Superior temporal gyrus (tissue), 1 donor: ENCODE measurements at regions not wholly inside any gene's neighbourhood (a gene's known extent, or its start where the extent isn't known, plus 50 kb on each side); places are given as distances from the start of the nearest gene placed in this dataset.
A peak's percentile ranks its signal among the peaks of the same experiment; 100 is the strongest.
"Not testable (repeated sequence)": the region's sequence is repeated elsewhere in the genome, so short reads cannot be mapped to it uniquely, and the experiment has no call there.

Source experiments
- DNase-seq: peaks from one replicate; pipeline ENCODE4 v3.0.0-alpha.2; 2016; ENCODE audit errors: extremely low spot score

DNA sequence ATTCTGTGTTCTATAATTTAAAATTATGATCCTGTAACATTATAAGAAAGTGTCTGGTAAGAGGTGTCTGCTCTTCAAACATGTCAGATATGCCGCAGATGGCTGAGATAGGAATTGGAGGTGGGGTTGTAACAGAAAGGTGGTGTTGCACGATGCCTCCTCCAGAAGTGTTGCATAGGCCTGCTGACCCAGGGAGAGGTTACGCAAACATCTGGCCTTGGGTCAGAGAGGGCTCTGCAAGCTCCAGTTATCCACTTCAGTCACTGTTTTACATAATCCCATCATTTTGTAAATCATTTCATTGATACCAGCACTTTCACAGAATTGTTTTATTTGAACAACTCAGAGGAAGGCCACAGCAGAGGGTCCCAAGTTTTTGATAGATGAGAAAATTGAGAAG lies 256.5 kb downstream of the OSR1 start:
- no peak for DNase-seq

DNA sequence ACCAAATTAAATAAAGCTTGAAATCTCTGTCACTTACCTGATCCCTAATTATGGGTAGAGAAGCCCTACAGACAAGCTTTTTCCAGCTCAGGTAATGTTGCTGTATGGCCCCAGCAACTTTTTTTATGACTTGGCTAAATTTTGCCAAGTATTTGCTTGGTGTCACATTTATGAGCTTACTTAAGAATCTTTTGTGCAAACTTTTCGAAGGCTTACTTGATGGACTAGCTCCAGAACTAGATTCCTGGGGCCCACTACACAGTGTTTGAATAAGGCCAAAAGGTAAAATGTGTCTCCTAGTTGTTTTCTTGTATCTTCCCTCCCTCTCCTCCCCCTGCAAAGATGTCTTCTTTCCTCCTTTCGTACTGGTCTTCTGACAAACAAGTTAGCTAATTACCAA lies 257.9 kb downstream of the OSR1 start:
- DNase-seq, result no peak

DNA sequence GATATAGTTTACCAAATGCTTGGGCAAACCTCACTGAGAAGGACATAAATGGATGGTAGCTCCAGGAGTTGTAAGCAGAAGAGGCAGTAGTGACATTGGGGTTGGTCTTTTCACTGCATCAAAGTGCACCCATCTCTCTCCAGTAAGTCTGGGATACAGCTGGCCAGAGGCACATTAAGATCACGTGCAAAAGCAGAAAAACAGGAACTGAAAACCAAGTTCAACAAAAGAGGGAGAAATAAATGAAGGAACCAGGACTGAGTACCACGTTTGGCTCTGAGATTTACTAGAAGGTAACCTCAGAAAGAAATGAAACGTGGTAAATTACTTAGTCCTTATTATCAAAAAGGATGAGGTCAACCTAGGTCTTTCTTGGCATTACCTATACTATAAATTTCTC lies 259.2 kb downstream of the OSR1 start:
- no peak for DNase-seq

DNA sequence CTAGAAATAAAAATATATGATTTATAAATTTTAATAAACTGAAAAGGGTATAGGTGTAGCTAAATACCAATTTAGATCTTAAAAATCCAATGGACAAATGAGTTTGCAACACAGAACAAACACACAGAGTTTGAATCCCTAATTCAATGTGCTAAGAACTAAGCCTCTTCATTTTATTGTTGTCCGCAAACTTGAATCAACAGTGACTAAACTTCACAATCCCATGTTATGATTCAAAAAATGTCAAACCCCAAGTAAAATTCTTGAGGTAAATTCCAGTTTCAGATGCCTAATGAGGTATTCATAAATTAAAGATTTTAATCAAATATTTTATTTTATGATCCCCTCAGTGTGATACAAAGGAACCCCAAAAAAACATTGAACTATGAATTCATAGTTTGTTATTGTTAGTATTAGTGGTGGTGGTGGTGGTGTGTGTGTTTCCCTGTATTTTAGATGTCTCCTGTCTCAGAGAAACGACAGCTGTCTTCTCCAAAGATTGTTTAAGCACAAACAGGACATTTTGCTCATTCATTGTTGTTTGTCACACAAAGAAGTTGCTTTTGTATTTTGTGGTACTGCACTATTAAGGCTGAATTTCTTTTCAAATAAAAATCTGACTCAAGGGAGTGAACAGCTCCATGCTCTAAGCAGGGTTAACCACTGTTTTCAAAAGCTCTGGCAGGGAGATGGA lies 259.8 kb downstream of the OSR1 start:
- DNase-seq, result no peak

DNA sequence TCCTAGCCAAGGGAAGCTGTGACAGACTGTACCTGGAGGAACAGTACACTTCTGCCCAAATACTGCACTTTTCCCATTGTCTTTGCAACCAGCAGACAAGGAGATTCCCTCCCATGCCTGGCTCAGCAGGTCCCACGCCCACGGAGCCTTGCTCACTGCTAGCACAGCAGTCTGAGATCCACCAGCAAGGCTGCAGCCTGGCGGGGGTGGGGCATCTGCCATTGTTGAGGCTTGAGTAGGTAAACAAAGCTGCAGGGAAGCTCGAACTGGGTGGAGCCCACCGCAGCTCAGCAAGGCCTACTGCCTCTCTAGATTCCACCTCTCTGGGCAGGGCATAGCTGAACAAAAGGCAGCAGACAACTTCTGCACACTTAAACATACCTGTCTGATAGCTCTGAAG lies 268.9 kb downstream of the OSR1 start:
- not testable (repeated sequence) for DNase-seq

DNA sequence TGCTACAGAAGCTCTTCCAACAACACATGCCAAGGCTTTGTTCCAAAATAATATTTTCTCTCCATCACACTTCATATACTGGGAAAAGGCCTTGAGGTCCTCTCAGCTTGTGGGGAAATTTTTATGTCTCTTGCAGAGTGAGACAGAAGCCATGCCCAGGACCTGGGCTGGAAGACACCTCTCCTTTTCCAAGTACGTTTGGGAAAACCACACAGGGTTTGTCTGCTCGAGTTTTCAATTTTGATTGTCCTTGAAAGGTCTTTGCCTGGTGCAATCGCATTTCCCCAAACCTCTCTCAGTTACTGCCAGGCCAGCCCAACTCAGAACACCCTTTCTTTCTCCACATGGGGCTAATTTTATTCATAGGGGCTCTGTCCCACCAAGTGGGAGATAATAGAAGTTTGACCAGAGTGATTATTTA lies 272.2 kb downstream of the OSR1 start:
- DNase-seq, result no peak

DNA sequence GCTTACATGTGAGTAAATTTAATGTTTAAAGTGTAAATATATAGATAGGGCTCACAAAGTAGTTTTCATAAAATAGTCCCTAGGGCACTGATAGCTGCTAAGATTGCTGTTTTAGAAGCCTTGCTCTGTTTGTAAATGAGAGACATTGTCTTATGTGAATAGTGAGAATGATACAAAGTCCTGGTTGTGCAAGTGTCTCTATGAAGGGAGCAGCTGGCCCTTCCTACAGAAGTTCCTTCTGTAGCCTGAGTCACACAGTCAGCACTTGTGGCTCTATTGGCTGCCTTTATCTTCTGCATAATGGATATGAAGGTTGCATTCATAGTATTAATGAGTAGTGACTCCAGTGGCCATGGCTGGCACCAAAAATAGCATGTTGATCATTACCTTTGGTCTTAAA lies 279.7 kb downstream of the OSR1 start:
- peak; percentile 60 for DNase-seq

DNA sequence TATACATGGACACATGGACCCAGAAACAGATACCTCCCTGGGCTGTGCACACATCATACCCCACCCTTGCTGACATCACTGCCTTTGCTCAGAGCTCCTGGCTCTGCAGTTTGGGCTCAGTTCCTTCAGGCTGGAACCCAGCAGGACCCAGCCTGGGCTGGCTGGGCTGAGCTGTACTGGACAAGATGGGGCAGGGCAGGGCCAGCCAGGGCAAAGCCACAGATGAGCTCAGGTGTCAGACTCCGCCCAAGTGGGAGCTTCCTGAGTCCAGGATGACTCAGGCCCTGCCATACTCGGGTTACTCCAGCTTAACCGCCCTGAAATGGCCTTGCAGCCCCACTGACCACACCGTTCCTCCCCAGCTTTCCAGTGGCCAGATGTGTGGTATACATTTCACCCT lies 284.9 kb downstream of the OSR1 start:
- no peak for DNase-seq

DNA sequence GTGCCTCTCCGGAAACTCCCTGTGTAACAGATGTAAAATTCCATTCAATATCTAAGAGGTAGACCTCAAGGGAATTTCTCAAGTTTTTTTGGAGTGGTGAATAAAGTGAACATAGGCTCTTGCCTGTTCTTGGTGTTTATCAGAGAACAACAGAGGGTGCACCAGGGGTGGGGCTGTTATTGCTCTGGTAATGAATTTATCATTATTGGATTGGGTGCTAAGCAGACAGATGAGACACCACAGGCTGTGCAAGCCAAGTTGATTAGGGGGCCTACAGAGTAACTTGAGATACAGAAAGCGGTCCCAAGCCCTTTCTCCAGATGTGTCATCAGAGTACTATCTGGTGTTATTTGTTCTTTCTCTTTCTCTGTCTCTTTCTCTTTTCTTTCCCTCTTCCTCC lies 286.3 kb downstream of the OSR1 start:
- no peak for DNase-seq

DNA sequence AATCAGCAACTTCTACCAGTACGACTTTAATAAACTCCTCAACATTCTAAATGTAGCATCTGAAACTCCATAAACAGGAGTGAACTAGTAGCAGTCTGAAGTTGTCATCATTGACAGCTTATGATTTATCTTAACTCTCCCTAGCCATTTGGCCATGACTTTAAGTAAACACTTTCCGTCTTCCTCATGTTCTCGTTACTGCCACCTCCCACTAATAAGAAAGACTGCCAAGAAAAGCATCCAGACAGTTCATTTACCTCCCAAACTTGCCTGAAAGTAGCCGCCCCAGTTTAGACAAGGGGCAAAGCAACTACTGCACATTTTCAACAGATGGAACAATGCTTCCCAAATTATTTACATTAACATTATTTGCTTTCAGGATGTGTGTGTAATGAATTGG lies 287.5 kb downstream of the OSR1 start:
- DNase-seq, result no peak

DNA sequence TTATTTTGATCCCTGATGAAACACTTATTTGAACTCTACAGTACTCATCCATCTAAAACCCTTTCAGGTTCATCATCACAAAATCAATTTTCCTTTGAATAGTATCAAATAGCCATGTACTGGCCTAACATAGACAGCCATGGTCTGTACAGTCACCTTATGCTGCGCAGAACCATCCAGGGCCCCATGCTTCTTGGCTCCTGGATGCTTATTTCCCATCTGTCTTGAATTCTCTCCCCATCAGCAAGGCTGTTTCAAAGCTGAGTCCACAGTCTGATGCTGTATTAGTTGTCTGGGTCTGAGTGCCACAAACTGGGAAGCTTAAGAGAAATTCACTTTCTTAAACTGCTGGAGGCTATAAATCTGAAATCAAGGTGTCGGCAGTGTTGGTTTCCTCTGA lies 290.2 kb downstream of the OSR1 start:
- no peak for DNase-seq

DNA sequence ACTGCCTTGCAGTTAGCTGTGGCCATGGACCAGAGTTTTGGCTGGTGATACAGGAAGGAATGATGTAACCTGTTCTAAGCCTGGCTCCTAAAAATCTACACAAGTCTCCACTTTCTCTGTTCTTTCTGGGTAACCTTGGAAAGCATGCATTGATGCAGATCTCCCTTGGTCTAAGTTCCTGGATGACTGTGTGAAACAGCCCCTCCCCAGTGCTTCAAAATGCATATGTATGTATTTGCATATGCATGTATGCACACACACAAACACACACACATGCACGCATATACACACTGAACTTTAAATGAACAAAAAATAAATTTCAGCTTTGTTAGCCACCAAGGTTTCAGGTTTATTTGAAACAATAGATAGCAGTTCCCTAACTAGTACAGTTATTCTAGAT lies 296.1 kb downstream of the OSR1 start:
- no peak for DNase-seq

DNA sequence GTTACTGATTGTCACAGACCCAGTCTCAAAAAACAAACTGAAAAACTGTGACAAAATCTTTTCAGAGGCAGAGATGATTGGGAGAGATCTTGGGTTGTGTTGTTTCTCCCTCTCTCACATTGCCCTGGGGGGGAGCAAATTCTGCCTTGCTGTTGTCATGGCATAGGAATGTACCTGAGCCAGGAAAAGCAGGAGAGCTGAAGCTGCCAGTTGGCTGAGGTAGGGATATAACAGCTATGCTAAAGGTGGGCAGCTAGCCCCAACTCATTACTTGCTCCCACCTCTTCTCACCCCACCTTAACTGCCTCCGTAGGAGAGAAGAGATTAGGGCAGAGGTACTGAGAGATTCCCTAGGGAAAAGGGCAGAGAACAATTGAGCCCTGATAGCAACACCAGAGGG lies 299.3 kb downstream of the OSR1 start:
- no peak for DNase-seq

DNA sequence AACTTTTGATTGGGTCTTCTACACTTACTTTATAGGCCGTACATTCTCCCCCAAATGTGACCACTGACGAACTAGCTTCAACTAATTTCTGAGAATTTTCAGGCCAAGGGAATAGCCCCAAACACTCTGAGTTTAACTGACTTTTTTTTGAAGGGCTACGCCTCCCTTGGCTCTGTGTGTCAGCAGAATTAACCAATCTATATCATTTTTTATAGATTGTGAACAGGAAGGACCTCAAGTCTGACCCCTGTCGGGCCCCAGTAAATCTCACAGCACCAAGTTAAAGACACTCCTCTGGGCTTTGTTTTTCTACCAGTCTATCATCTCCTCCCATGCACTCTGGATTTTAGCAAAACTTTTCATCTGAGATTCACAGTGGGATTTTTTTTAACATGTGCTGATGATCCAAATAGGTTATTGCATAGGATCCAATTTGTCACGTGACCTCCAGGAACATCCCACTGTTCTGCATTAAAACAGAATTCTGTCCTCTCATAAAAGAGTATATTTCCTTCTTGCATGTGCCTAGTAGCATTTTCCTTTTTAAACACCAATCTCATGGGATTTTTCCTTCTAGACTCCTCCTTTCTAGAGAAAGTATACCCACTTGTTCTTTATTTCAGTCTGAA lies 307.1 kb downstream of the OSR1 start:
- no peak for DNase-seq

DNA sequence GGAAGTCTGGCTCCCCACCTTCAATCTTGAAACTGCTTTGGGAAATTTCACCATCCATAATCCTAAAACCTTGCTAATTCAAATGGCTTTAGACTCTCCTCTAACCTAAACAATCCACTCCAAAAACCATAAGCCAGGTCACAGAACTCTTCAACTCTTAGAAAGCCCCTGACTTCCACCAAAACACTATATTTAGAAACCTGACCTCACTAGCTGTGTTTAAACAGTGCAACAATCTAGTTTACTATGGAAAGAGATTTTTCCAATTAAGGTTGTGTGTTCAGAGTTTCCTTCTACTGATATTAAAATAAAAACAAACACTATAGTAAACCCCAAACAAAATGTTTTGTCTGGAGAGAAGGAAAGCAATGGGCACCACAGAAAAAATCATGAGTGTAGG lies 308.1 kb downstream of the OSR1 start:
- DNase-seq, result no peak

DNA sequence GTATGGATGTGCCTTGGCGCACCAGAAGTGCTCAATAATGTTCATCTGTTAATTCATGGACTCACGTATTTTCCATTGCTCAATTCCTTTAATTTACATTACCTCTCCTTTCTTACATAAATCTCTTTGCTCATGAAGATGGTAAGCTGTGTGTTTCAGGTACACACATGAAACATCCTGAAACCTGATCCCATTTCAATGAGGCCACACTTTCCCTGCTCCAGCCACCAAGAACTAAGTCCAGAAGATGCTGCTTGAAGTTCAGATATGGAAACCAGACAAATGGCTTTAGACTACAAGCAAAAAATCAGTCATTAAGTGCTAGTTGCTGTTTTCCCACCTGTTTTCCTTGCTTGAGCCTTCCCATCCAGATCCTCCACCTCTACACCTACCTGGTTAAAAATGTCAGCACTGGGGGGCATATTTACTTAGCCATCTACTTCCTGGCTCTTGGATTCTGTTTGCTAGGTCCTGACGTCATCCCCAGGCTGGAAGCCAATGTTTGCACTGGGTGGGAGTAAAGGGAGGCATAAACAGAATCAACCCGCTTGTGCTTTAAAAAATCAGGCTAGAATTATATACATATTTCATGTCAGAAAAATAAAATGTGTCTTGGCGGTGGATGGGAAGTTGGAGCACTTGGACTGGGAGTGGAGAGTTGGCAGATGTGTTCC lies 309.7 kb downstream of the OSR1 start:
- DNase-seq, result no peak

DNA sequence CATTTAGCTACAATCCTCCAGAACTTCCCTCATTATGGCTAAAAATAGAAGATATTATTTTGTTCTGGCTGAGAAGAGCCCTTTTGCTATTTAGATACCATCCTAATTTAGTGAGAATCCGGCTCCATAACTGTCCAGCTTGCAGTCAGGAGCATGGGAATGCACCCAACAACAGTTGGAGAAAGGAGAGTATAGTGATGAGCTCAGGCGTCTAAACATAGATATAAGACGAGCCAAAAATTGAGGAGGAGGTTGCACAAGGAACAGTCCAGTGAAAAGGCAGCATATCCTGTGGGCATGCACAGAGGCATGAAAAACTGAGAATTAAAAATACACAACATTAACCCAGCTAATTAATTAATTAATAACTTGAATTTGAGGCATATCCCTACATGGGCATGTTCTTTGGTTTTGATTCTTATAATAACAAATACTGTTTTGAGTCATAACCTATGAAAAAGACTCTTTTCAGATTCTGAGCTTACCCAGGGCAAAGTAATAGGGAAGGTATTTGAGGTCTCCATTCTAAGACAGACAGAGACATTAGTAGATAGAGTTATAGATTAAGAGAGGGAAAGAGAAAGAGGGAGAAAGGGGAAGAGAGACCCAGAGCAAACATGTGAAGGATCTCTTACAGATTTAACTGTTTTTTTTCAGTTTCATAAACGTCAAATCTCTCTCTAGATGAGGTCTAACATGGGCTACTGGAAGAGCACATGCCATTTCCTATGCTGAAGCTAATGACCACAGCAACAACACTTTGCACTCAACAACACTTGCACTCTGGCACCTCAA lies 311.2 kb downstream of the OSR1 start:
- DNase-seq, result peak; percentile 38

DNA sequence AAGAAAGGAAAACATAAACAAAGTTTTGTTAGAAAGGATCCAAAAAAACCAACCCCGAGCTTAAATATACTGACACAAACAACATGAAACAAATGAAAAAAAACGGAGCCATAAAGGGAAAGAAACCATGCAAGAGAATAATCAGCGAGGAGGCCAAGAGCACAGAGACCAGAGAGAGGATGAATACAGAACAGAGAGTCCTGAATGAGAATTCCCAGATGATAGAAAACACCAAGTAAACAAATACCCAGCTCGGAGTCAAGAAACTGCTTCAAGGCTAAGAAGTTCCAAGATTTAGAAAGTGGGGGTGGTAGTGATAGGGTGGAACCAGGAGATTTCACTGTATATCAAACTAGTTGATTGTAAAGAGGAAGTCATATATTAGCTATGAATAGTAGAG lies 313.3 kb downstream of the OSR1 start:
- no peak for DNase-seq

DNA sequence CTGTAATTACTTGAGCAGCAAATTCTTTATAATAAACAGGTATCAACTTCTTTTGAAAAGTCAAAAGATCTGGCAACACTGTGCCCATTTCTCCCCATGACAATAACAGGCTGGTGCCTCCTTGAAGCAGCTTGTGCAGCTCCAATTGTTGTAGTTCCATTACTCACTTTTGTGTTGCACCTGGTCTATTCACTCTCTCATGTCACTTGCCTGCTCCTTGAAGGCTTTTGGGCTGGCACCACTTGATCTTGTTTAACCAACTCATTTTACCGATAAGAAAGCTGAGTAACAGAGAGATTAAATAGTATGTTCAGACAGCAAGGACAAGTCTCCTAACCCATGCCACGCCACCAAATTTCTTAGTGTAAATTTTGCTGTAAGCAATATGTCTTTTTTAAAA lies 314.5 kb downstream of the OSR1 start:
- DNase-seq, result no peak

DNA sequence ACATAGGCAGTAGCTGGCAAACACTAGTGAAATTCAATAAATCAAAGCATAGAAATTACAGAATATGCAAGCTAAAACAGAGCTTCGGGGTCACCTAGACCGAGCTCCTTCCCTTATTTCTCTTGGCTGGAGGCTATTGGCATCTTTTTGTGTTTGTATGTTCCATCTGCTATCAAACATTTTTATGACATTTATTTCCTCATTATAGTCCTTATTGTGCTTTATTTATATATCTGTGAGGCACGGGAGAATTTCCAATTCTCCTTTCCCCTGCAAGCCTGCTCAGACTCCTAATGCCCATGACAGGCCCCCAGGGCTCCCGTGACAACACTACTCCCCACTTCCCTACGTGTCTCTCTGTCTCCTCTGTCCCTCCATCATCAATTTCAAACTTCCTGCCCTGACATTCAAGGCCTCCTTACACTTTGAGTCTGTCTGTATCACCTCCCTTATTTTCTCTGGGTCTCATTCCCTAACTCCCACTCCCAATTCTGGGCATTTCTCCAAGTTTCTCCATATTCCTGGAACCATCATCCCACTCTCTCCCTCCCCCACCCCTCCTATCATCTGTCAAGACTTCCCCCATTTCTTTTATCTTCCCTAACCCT lies 316.9 kb downstream of the OSR1 start:
- no peak for DNase-seq

DNA sequence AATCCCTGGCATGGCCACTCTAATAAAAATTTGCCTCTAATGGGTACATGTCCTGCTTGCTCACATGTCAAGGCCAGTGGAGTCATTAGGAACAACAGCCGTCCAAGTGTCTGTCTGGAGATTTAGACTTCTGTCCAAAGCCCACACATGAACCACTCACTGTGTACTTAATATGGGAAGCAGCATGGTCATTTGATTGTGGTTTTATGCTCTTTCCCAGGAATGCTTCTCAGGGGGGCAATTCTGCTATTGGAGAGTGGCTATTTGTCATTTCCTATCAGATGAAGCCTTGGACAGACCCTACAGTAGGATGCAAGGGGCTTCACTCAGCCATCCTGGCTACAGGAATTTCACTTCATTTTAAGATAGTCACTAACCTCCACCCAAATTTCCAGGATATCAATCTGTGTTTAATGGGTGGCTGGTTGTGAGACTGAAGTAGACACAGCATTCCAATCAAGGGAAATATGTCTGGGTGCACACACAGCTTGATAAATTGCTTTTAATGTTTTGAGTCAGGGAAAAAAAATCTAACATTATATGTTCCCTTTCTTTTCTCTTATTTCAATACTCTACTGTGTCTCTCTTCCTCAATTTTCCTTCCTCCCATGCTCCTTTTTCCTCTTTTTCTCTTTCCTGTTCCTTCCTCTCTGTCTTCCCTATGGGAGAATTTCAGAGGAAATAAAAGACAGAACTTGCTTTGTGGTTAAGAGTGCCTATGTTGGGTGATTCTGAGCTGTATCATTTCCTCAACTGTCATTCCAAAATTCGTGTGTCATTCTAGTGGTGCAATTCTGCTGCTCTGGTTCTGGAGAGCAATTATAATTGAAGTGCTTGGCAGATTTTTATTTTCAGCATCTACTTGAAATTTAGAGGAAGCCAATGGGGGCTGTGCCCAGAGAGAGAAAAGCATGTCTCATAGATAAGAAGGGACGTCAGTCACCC lies 320.1 kb downstream of the OSR1 start:
- no peak for DNase-seq
